ENCODE measurements at regions not wholly inside any gene's neighbourhood (a gene's known extent, or its start where the extent isn't known, plus 50 kb on each side); places are given as distances from the start of the nearest gene placed in this dataset.

- Mint-ChIP-seq H3K4me1 (ENCODE audit: low read depth, unreplicated experiment) (no peaks in the 10 kb centered on the region), H3K9me3 (ENCODE audit: unreplicated experiment) (no peaks in the 10 kb centered on the region), H3K36me3 (ENCODE audit: low read depth, unreplicated experiment) (no peaks in the 10 kb centered on the region), H3K27ac (ENCODE audit: unreplicated experiment) (no peak overlapping the region), H3K4me3 (ENCODE audit: unreplicated experiment) (no peak overlapping the region), H3K27me3 (ENCODE audit: low read depth, unreplicated experiment) (no peaks in the 10 kb centered on the region)
- Histone ChIP-seq H3K27me3 (ENCODE audit: insufficient read depth, low read length) (no peaks in the 10 kb centered on the region), H3K4me1 (ENCODE audit: insufficient read depth, low read length) (no peaks in the 10 kb centered on the region), H4K20me1 (ENCODE audit: insufficient read depth, low read length) (no peaks in the 10 kb centered on the region), H3K79me2 (ENCODE audit: insufficient read depth, low read length) (no peaks in the 10 kb centered on the region), H2AFZ (ENCODE audit: low read depth, low read length) (no peak overlapping the region), H3K4me2 (ENCODE audit: low read length) (no peak overlapping the region), H3K9me3 (ENCODE audit: insufficient read depth, low read depth, low read length) (no peaks in the 10 kb centered on the region), H3K27ac (ENCODE audit: low read depth, low read length) (no peak overlapping the region), H3K9ac (ENCODE audit: low read length) (no peak overlapping the region), H3K36me3 (ENCODE audit: insufficient read depth, low read length) (no peaks in the 10 kb centered on the region), H3K4me3 (ENCODE audit: insufficient read depth, low read depth, low read length) (no peak overlapping the region)
- TF ChIP-seq EZH2 (IDR thresholded peaks at IDR 0.05; ENCODE audit: insufficient read depth, low read length) (no peak), CTCF (IDR thresholded peaks at IDR 0.05; ENCODE audit: insufficient read depth, low read depth, low read length) (no peak)
- FAIRE-seq (peak; percentile 73), DNase-seq (ENCODE audit: low read depth) (no peak)
Observed at GRCh38 chrX:142601792-142602191, 396.7 kb upstream of the MAGEC2 start.

- no peak overlapping the region for H3K27ac Mint-ChIP-seq (ENCODE audit: unreplicated experiment)
- no peaks in the 10 kb centered on the region for H3K27me3 ChIP-seq (ENCODE audit: insufficient read depth, low read length)
- H3K4me2 ChIP-seq (ENCODE audit: low read length), result no peak overlapping the region
- H3K27ac ChIP-seq (ENCODE audit: low read depth, low read length), result no peak overlapping the region
- DNase-seq (ENCODE audit: low read depth) (no peak), FAIRE-seq (no peak)
- H3K4me1 ChIP-seq (ENCODE audit: insufficient read depth, low read length), result no peaks in the 10 kb centered on the region
- no peaks in the 10 kb centered on the region for H3K9me3 ChIP-seq (ENCODE audit: insufficient read depth, low read depth, low read length)
- H3K4me3 ChIP-seq (ENCODE audit: insufficient read depth, low read depth, low read length), result no peak overlapping the region
- H3K27me3 Mint-ChIP-seq (ENCODE audit: low read depth, unreplicated experiment), result no peaks in the 10 kb centered on the region
- H3K36me3 Mint-ChIP-seq (ENCODE audit: low read depth, unreplicated experiment), result no peaks in the 10 kb centered on the region
- no peak for TF ChIP-seq CTCF (IDR thresholded peaks at IDR 0.05; ENCODE audit: insufficient read depth, low read depth, low read length)
- no peak for TF ChIP-seq EZH2 (IDR thresholded peaks at IDR 0.05; ENCODE audit: insufficient read depth, low read length)
- no peaks in the 10 kb centered on the region for H3K79me2 ChIP-seq (ENCODE audit: insufficient read depth, low read length)
- H3K4me1 Mint-ChIP-seq (ENCODE audit: low read depth, unreplicated experiment), result no peaks in the 10 kb centered on the region
- H3K9ac ChIP-seq (ENCODE audit: low read length), result no peak overlapping the region
- H3K36me3 ChIP-seq (ENCODE audit: insufficient read depth, low read length), result no peaks in the 10 kb centered on the region
- H4K20me1 ChIP-seq (ENCODE audit: insufficient read depth, low read length), result no peaks in the 10 kb centered on the region
- no peak overlapping the region for H3K4me3 Mint-ChIP-seq (ENCODE audit: unreplicated experiment)
- H3K9me3 Mint-ChIP-seq (ENCODE audit: unreplicated experiment), result no peaks in the 10 kb centered on the region
- H2AFZ ChIP-seq (ENCODE audit: low read depth, low read length), result no peak overlapping the region
Observed at GRCh38 chrX:142593361-142593862, 388.3 kb upstream of the MAGEC2 start.

- Histone ChIP-seq H3K4me1 (ENCODE audit: insufficient read depth, low read length) (no peaks in the 10 kb centered on the region), H2AFZ (ENCODE audit: low read depth, low read length) (no peak overlapping the region), H3K4me2 (ENCODE audit: low read length) (no peak overlapping the region), H3K9me3 (ENCODE audit: insufficient read depth, low read depth, low read length) (no peaks in the 10 kb centered on the region), H3K4me3 (ENCODE audit: insufficient read depth, low read depth, low read length) (no peak overlapping the region), H3K79me2 (ENCODE audit: insufficient read depth, low read length) (no peaks in the 10 kb centered on the region), H4K20me1 (ENCODE audit: insufficient read depth, low read length) (no peaks in the 10 kb centered on the region), H3K36me3 (ENCODE audit: insufficient read depth, low read length) (no peaks in the 10 kb centered on the region), H3K27me3 (ENCODE audit: insufficient read depth, low read length) (no peaks in the 10 kb centered on the region), H3K27ac (ENCODE audit: low read depth, low read length) (no peak overlapping the region), H3K9ac (ENCODE audit: low read length) (no peak overlapping the region)
- FAIRE-seq, result no peak
- TF ChIP-seq EZH2 (IDR thresholded peaks at IDR 0.05; ENCODE audit: insufficient read depth, low read length), result no peak
- no peak for TF ChIP-seq CTCF (IDR thresholded peaks at IDR 0.05; ENCODE audit: insufficient read depth, low read depth, low read length)
- Mint-ChIP-seq H3K4me1 (ENCODE audit: low read depth, unreplicated experiment) (no peaks in the 10 kb centered on the region), H3K27me3 (ENCODE audit: low read depth, unreplicated experiment) (no peaks in the 10 kb centered on the region), H3K27ac (ENCODE audit: unreplicated experiment) (no peak overlapping the region), H3K9me3 (ENCODE audit: unreplicated experiment) (peaks cover 3% of the 10 kb centered on the region), H3K4me3 (ENCODE audit: unreplicated experiment) (no peak overlapping the region), H3K36me3 (ENCODE audit: low read depth, unreplicated experiment) (no peaks in the 10 kb centered on the region)
- DNase-seq (ENCODE audit: low read depth), result no peak
Observed at GRCh38 chrX:142576615-142577014, 371.5 kb upstream of the MAGEC2 start.

Data from astrocyte (in vitro differentiated cells and primary cell).